ENCODE measurements at regions not wholly inside any gene's neighbourhood (a gene's known extent, or its start where the extent isn't known, plus 50 kb on each side); places are given as distances from the start of the nearest gene placed in this dataset.

GRCh38 chr18:29018976-29019375 is 842.0 kb upstream of the CDH2 start:
- H3K27me3 ChIP-seq (ENCODE audit: insufficient read depth, low read length): no peaks in the 10 kb centered on the region
- no peak overlapping the region for H3K18ac ChIP-seq (ENCODE audit: insufficient read length, low read depth, low read length)
- H4K5ac ChIP-seq (ENCODE audit: insufficient read length, low read depth, low read length): no peak overlapping the region
- no peak overlapping the region for H2BK120ac ChIP-seq (ENCODE audit: low read depth, low read length, poor library complexity, severe bottlenecking)
- H3K4ac ChIP-seq (ENCODE audit: low read depth, low read length): no peak overlapping the region
- Mint-ChIP-seq H3K9me3 (no peaks in the 10 kb centered on the region), H3K4me1 (no peaks in the 10 kb centered on the region; a peak in 1 of 4 replicates), H3K27ac (no peak overlapping the region), H3K4me3 (no peak overlapping the region), H3K27me3 (ENCODE audit: low read depth) (no peaks in the 10 kb centered on the region; the same call in 1 of the 2 replicates), H3K36me3 (ENCODE audit: insufficient read depth in 1 of 3, low read depth in 3 of 3) (no peaks in the 10 kb centered on the region)
- no peak overlapping the region for H2BK12ac ChIP-seq (ENCODE audit: insufficient read length, low read depth, low read length)
- H2BK5ac ChIP-seq (ENCODE audit: insufficient read length, low read length): no peak overlapping the region
- H2BK20ac ChIP-seq (ENCODE audit: low read depth, low read length, poor library complexity, severe bottlenecking): no peak overlapping the region
- no peak overlapping the region for H3K14ac ChIP-seq (ENCODE audit: insufficient read depth, low read length)
- H4K91ac ChIP-seq (ENCODE audit: insufficient read length, low read depth, low read length): no peak overlapping the region
- no peak overlapping the region for H2AK5ac ChIP-seq (ENCODE audit: insufficient read length, low read length)
- H3K56ac ChIP-seq (ENCODE audit: insufficient read length, low read depth, low read length): no peak overlapping the region
- no peak overlapping the region for H3K9ac ChIP-seq (ENCODE audit: extremely low read depth, insufficient read length, low read length)
- H3K23ac ChIP-seq (ENCODE audit: insufficient read length, low read depth, low read length): no peak overlapping the region
- H2BK15ac ChIP-seq (ENCODE audit: low read depth, low read length): no peak overlapping the region
- no peak overlapping the region for H3K4me2 ChIP-seq (ENCODE audit: insufficient read depth, insufficient read length, low read length)
- no peak overlapping the region for H3T11ph ChIP-seq (ENCODE audit: low read length)
- TF ChIP-seq CTCF (conservative IDR thresholded peaks at IDR 0.05): no peak
- H4K20me1 ChIP-seq (ENCODE audit: control insufficient read depth, insufficient read depth, insufficient read length): no peaks in the 10 kb centered on the region
- no peaks in the 10 kb centered on the region for H3K79me2 ChIP-seq (ENCODE audit: insufficient read depth, low read length)
- DNase-seq: no peak
- no peak overlapping the region for H4K8ac ChIP-seq (replicated peaks; ENCODE audit: insufficient read length, low read depth, low read length)
- H3K23me2 ChIP-seq (ENCODE audit: insufficient read length, low read depth, low read length, poor library complexity, severe bottlenecking): no peaks in the 10 kb centered on the region
- no peak overlapping the region for H3K27ac ChIP-seq (ENCODE audit: insufficient read length, low read depth, low read length)
- no peaks in the 10 kb centered on the region for H3K9me3 ChIP-seq (ENCODE audit: control insufficient read depth, low read depth, low read length)
- no peak overlapping the region for H2AFZ ChIP-seq (ENCODE audit: low read length)
- H3K4me1 ChIP-seq (ENCODE audit: insufficient read depth, low read length): no peaks in the 10 kb centered on the region
- no peaks in the 10 kb centered on the region for H3K79me1 ChIP-seq (ENCODE audit: insufficient read depth, low read depth, low read length, poor library complexity, severe bottlenecking)
